HL-60 (cell line): ENCODE measurements at regions not wholly inside any gene's neighbourhood (a gene's known extent, or its start where the extent isn't known, plus 50 kb on each side); places are given as distances from the start of the nearest gene placed in this dataset.
A peak's percentile ranks its signal among the peaks of the same experiment; 100 is the strongest.
"Not testable (repeated sequence)": the region's sequence is repeated elsewhere in the genome, so short reads cannot be mapped to it uniquely, and the experiment has no call there.

Source experiments
- DNase-seq, 2 experiments: peaks; one replicate each; pipeline ENCODE4 v3.0.0-alpha.2; 2010 to 2020; ENCODE audit warnings: low read depth in 1 of 2, low spot score in 1 of 2
- H3K27ac ChIP-seq: fragments of 250-450 bp; sonication (Bioruptor Pico); replicated peaks from 2 replicates; pipeline ENCODE4 v1.5.1; 2020; ENCODE audit warnings: mild to moderate bottlenecking, moderate library complexity
- H3K27me3 ChIP-seq: fragments of 250-450 bp; sonication (Bioruptor Pico); 2 replicates; pipeline ENCODE4 v1.5.1; 2021; ENCODE audit warnings: mild to moderate bottlenecking, moderate library complexity; ENCODE audit not compliant: insufficient read depth, poor library complexity, severe bottlenecking
- H3K4me3 ChIP-seq: replicated peaks from 2 replicates; pipeline ENCODE4 v1.5.1; 2011; ENCODE audit warnings: mild to moderate bottlenecking, control low read depth, low read length; ENCODE audit not compliant: insufficient read depth
- GABPA ChIP-seq: IDR thresholded peaks from 2 replicates; pipeline ENCODE4 v1.6.1; 2012; ENCODE audit warnings: low read depth
- POLR2AphosphoS5 ChIP-seq: IDR thresholded peaks from 2 replicates; pipeline ENCODE4 v1.6.1; 2012; ENCODE audit warnings: low read depth
- REST ChIP-seq: IDR thresholded peaks from 2 replicates; pipeline ENCODE4 v1.6.1; 2012; ENCODE audit warnings: low read depth; ENCODE audit not compliant: insufficient replicate concordance
- SPI1 ChIP-seq: IDR thresholded peaks from 2 replicates; pipeline ENCODE4 v1.6.1; 2012; ENCODE audit warnings: low read depth, mild to moderate bottlenecking, borderline replicate concordance
- TF ChIP-seq, protein P1 (sequence below): IDR thresholded peaks from one replicate; pipeline ENCODE4 v1.5.1; 2011; ENCODE audit warnings: low read length, control low read depth, inconsistent platforms; ENCODE audit not compliant: insufficient read depth

GRCh38 chr15:59894835-59895234 is 109.3 kb upstream of the FOXB1 start:
- H3K27ac ChIP-seq = no peak overlapping the region
- DNase-seq = no peak
- H3K4me3 ChIP-seq = no peak overlapping the region
- TF ChIP-seq SPI1 (no peak), REST (no peak), POLR2AphosphoS5 (no peak)
- no peaks in the 10 kb centered on the region for H3K27me3 ChIP-seq

DNA sequence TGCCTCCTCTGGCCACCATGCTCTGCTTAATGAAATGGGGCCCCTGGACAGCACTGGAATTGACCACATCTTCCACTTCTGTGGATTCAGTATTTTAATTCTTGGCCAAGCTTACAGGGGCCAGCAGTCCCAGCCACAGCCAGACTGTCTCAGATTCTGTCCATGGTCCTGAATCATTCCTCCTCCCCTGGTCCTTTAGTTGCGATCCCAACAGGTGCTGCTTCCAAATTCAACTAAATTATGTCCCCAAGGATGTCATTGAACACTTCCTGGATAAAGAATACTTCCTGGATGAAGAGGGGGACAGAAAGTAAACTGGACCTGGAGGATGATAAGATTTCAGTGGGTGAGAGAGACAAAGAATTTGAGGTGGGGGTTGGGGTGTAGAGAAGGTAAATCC is 111.1 kb upstream of the FOXB1 start:
- no peak for DNase-seq
- Histone ChIP-seq H3K27me3 (no peaks in the 10 kb centered on the region), H3K4me3 (no peak overlapping the region), H3K27ac (no peak overlapping the region)
- TF ChIP-seq, protein P1, sequence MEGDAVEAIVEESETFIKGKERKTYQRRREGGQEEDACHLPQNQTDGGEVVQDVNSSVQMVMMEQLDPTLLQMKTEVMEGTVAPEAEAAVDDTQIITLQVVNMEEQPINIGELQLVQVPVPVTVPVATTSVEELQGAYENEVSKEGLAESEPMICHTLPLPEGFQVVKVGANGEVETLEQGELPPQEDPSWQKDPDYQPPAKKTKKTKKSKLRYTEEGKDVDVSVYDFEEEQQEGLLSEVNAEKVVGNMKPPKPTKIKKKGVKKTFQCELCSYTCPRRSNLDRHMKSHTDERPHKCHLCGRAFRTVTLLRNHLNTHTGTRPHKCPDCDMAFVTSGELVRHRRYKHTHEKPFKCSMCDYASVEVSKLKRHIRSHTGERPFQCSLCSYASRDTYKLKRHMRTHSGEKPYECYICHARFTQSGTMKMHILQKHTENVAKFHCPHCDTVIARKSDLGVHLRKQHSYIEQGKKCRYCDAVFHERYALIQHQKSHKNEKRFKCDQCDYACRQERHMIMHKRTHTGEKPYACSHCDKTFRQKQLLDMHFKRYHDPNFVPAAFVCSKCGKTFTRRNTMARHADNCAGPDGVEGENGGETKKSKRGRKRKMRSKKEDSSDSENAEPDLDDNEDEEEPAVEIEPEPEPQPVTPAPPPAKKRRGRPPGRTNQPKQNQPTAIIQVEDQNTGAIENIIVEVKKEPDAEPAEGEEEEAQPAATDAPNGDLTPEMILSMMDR = no peak
- peak; percentile 93 for TF ChIP-seq REST
- TF ChIP-seq SPI1 = no peak
- no peak for TF ChIP-seq POLR2AphosphoS5
- TF ChIP-seq GABPA = no peak

DNA sequence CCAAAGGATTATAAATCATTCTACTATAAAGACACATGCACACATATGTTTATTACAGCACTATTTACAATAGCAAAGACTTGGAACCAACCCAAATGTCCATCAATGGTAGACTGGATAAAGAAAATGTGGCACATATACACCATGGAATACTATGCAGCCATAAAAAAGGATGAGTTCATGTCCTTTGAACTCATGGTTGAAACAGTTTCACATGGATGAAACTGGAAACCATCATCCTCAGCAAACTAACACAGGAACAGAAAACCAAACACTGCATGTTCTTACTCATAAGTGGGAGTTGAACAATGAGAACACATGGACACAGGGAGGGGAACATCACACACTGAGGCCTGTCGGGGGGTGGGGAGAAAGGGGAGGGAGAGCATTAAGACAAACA is 116.2 kb upstream of the FOXB1 start:
- H3K4me3 ChIP-seq, H3K27ac ChIP-seq, DNase-seq, H3K27me3 ChIP-seq: not testable (repeated sequence)

DNA sequence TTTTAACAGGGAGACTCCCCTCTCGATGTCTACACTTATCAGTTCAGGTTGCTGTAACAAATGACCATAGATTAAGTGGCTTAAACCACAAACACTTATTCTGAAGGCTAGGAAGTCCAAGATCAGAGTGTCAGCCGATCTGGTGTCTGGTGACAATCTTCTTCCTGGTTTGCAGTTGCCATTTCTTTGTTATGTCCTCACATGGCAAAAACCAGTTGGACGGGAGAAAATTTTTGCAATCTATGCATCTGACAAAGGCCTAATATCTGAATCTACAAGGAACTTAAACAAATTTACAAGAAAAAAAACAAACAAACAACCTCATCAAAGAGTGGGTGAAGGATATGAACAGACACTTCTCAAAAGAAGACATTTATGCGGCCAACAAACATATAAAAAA is 116.9 kb upstream of the FOXB1 start:
- DNase-seq = no peak
- H3K27me3 ChIP-seq = no peaks in the 10 kb centered on the region
- TF ChIP-seq, protein P1 = no peak
- no peak for TF ChIP-seq POLR2AphosphoS5
- TF ChIP-seq GABPA = no peak
- no peak for TF ChIP-seq REST
- no peak for TF ChIP-seq SPI1
- H3K4me3 ChIP-seq = no peak overlapping the region
- no peak overlapping the region for H3K27ac ChIP-seq
